Ovary (tissue), 7 donors: ENCODE measurements at regions not wholly inside any gene's neighbourhood (a gene's known extent, or its start where the extent isn't known, plus 50 kb on each side); places are given as distances from the start of the nearest gene placed in this dataset.

Experiments
- DNase-seq, 5 donors: peaks; one replicate each; pipeline ENCODE4 v3.0.0-alpha.2; 2019 to 2020
- H3K27ac ChIP-seq, 2 donors: fragments of 200-600 bp; one replicate each; pipeline versions ENCODE4 v1.5.1 to v1.8.0; 2019 to 2022
- H3K27me3 ChIP-seq: fragments of 200-600 bp; one replicate; pipeline ENCODE4 v1.8.0; 2022
- H3K36me3 ChIP-seq: fragments of 200-600 bp; sonication (generic); one replicate; pipeline ENCODE4 v1.5.1; 2019
- H3K4me1 ChIP-seq: one replicate; pipeline ENCODE4 v1.8.1; 2013; ENCODE audit warnings: mild to moderate bottlenecking, moderate library complexity; ENCODE audit not compliant: insufficient read depth
- H3K4me3 ChIP-seq: fragments of 200-600 bp; sonication (generic); one replicate; pipeline ENCODE4 v1.5.1; 2017
- H3K9me3 ChIP-seq, 2 donors: fragments of 200-600 bp in 1 of 2; sonication (generic) in 1 of 2; one replicate each; pipeline versions ENCODE4 v1.5.1 to v1.8.1; 2013 to 2019; ENCODE audit warnings: mild to moderate bottlenecking in 1 of 2, moderate library complexity in 1 of 2
- CTCF ChIP-seq, 3 donors: fragments of 450-650 bp in 2 of 3; fragments of 200-600 bp in 1 of 3; IDR thresholded peaks; one replicate each; pipeline versions ENCODE4 v1.5.1 to v1.8.0; 2016 to 2022; ENCODE audit warnings: antibody characterized with exemption in 3 of 3, mild to moderate bottlenecking in 1 of 3
- EP300 ChIP-seq: sonication (generic); formaldehyde crosslinking; IDR thresholded peaks from one replicate; pipeline ENCODE4 v1.6.1; 2017; ENCODE audit warnings: antibody characterized with exemption
- POLR2A ChIP-seq: fragments of 450-650 bp; IDR thresholded peaks from one replicate; pipeline ENCODE4 v1.6.1; 2017; ENCODE audit warnings: antibody characterized with exemption, mild to moderate bottlenecking, moderate library complexity
- WGBS, 3 donors: extraction: QIAGEN DNeasy Blood & Tissue Kit in 1 of 3; methylation state at CpG; one replicate each; pipeline versions ENCODE4 v1.1.5 to v1.1.7; 2013 to 2017; 5-methylcytosine and 5-hydroxymethylcytosine counted together
- intact Hi-C, 4 donors: fragments of 100-400 bp; cut with DNase I; formaldehyde crosslinking; loops; one replicate each; pipeline versions ENCODE4 v1.11.0 to v1.15.1; 2022 to 2023
- donor health status: DM: no; HTN: no; CAD: no; lungs with moderate emphysema.
- donor health status: DM: no; HTN: no; CAD: no.
- donor health status: Bipolar disorder and iron deficiency.
- donor health status: DM: no; HTN: no; CAD: no.
- donor health status: DM: yes; HTN: yes; CAD: no.

DNA sequence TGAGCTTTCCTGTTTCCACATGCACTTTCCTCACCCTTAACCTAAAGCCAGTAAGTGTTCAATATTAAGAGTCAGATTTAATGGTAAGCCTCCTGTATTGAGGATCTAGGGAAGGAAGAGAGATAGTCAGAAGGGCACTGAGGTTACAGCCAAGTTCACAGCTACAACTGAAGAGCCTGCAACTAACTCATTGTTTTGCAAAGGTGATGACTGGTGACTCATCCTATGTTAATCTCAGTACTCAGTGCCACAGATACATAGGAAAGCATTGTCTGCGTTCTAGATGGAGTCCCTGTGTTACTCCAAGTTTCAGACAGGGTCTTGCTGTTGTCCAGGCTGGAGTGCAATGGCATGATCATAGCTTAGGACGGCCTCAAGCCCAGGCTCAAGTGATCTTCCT lies 157.0 kb upstream of the RBM19 start:
- Histone ChIP-seq H3K27me3 (no peaks in the 10 kb centered on the region), H3K4me1 (no peaks in the 10 kb centered on the region), H3K9me3 (no peaks in the 10 kb centered on the region), H3K36me3 (no peaks in the 10 kb centered on the region), H3K27ac (no peak overlapping the region), H3K4me3 (no peak overlapping the region)
- DNase-seq: no peak
- TF ChIP-seq CTCF (IDR thresholded peaks at IDR 0.05) (no peak), EP300 (no peak)
- intact Hi-C loops: no loop called here
- 59 to 77% (median 72%) methylated on average over 2 of the region's 2 CpGs for whole genome bisulfite sequencing, 3 donors

DNA sequence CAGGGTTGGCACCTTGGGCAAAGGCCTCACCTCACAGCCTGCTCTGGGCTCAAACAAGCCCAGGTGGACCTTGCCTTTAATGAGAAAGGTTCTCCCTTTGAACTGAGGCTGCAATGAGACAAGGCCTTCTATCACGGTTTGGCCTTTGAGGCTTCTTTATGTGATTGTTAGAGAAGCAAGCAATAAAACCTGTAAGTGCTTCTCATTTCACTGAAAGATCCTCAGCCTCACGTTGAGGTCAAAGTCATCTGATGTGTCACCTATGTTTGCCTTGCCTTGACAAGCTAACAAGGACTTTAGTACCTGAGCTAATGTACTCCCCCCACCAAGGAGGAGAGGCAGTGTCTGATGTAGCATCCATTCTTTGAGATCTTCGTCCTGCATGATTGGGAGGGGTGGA lies 155.9 kb upstream of the RBM19 start:
- Histone ChIP-seq H3K27me3 (no peaks in the 10 kb centered on the region), H3K4me1 (no peaks in the 10 kb centered on the region), H3K36me3 (no peaks in the 10 kb centered on the region), H3K9me3 (no peaks in the 10 kb centered on the region), H3K27ac (no peak overlapping the region), H3K4me3 (no peak overlapping the region)
- WGBS, 3 donors: 57 to 67% (median 63%) methylated on average over 3 of the region's 3 CpGs
- intact Hi-C loops: no loop called here
- no peak for DNase-seq
- TF ChIP-seq CTCF (IDR thresholded peaks at IDR 0.05): no peak

- Histone ChIP-seq H3K27ac (no peak overlapping the region), H3K9me3 (no peaks in the 10 kb centered on the region), H3K36me3 (no peaks in the 10 kb centered on the region), H3K4me3 (no peak overlapping the region), H3K27me3 (no peaks in the 10 kb centered on the region), H3K4me1 (no peaks in the 10 kb centered on the region)
- 38 to 45% (median 41%) methylated on average over 2 of the region's 2 CpGs for WGBS, 3 donors
- intact Hi-C loops: no loop called here
- no peak for DNase-seq
- TF ChIP-seq POLR2A (no peak), CTCF (IDR thresholded peaks at IDR 0.05) (no peak), EP300 (no peak)
These were observed 153.2 kb upstream of the RBM19 start for GRCh38 chr12:114119316-114119715.

DNA sequence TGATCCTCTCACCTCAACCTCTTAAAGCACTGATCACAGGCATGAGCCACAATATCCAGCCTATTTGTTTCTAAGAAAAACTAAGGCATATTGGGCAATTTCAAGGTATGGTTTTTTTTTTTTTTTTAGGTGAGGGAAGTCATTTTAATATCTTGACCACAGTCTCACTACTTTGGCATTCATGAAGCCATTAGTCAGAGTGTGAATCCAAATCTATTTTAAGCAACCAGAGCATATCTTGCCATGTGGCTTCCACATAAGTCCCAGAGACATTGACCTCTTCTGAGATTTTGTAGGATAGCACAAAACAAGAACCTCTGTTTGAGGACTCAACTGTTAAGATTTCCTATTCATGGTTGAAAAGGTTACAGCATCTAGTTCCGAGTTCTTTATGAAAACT lies 130.3 kb upstream of the RBM19 start:
- WGBS, 3 donors: 78 to 89% (median 80%) methylated on average over 1 of the region's 1 CpG
- H3K4me1 ChIP-seq: no peaks in the 10 kb centered on the region
- no peaks in the 10 kb centered on the region for H3K36me3 ChIP-seq
- H3K9me3 ChIP-seq: no peaks in the 10 kb centered on the region
- no peak overlapping the region for H3K27ac ChIP-seq
- TF ChIP-seq EP300: no peak
- TF ChIP-seq CTCF (IDR thresholded peaks at IDR 0.05): no peak
- TF ChIP-seq POLR2A: no peak
- intact Hi-C loops: no loop called here
- H3K4me3 ChIP-seq: no peak overlapping the region
- DNase-seq: no peak
- no peaks in the 10 kb centered on the region for H3K27me3 ChIP-seq

GRCh38 chr12:114093520-114093919 lies 127.4 kb upstream of the RBM19 start:
- H3K36me3 ChIP-seq: no peaks in the 10 kb centered on the region
- TF ChIP-seq POLR2A (no peak), EP300 (no peak), CTCF (IDR thresholded peaks at IDR 0.05) (no peak)
- no peak overlapping the region for H3K27ac ChIP-seq
- H3K4me3 ChIP-seq: no peak overlapping the region
- no peaks in the 10 kb centered on the region for H3K4me1 ChIP-seq
- no peaks in the 10 kb centered on the region for H3K27me3 ChIP-seq
- no peaks in the 10 kb centered on the region for H3K9me3 ChIP-seq
- no peak for DNase-seq
- intact Hi-C loops: no loop called here
- WGBS, 3 donors: 55 to 70% (median 62%) methylated on average over 3 of the region's 3 CpGs
